Transverse colon (tissue), 3 donors: ENCODE measurements at regions not wholly inside any gene's neighbourhood (a gene's known extent, or its start where the extent isn't known, plus 50 kb on each side); places are given as distances from the start of the nearest gene placed in this dataset.

Experiments used
- EP300 ChIP-seq: sonication (generic); formaldehyde crosslinking; IDR thresholded peaks from one replicate; pipeline ENCODE4 v1.6.1; 2017; ENCODE audit warnings: antibody characterized with exemption, low read depth
- POLR2A ChIP-seq: fragments of 450-650 bp; IDR thresholded peaks from one replicate; pipeline ENCODE4 v1.6.1; 2016; ENCODE audit warnings: antibody characterized with exemption, mild to moderate bottlenecking, moderate library complexity
- TF ChIP-seq, protein P1 (sequence below), 5 experiments: fragments of 200-600 bp in 3 of 5; fragments of 450-650 bp in 2 of 5; sonication (generic) in 3 of 5; IDR thresholded peaks; 1 replicate in 2 of 5; 2 replicates in 3 of 5; pipeline ENCODE4 v1.5.1; 2016 to 2017; ENCODE audit warnings: antibody characterized with exemption in 5 of 5, inconsistent platforms in 3 of 5, mild to moderate bottlenecking in 2 of 5, moderate library complexity in 1 of 5

DNA sequence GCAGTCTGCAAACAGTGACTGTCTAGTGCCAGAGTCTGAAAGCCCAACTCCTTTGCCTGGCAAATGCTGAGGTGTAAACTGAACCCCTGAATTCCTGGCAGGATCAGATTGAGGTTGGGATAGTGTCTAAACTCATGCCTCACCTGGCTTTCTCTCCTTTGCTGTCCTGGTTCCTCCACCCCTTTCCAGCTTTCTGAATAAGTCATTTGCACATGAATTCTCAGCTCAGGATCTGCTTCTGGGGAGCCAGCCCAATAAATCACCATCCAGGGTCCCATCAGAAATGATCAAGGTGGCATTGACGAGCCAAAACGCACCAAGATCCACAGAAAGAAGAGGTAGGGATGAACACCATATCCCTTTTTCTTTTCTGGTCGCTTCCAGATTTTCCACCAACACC, 301.6 kb downstream of the LRFN2 start:
- TF ChIP-seq, protein P1, sequence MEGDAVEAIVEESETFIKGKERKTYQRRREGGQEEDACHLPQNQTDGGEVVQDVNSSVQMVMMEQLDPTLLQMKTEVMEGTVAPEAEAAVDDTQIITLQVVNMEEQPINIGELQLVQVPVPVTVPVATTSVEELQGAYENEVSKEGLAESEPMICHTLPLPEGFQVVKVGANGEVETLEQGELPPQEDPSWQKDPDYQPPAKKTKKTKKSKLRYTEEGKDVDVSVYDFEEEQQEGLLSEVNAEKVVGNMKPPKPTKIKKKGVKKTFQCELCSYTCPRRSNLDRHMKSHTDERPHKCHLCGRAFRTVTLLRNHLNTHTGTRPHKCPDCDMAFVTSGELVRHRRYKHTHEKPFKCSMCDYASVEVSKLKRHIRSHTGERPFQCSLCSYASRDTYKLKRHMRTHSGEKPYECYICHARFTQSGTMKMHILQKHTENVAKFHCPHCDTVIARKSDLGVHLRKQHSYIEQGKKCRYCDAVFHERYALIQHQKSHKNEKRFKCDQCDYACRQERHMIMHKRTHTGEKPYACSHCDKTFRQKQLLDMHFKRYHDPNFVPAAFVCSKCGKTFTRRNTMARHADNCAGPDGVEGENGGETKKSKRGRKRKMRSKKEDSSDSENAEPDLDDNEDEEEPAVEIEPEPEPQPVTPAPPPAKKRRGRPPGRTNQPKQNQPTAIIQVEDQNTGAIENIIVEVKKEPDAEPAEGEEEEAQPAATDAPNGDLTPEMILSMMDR (IDR thresholded peaks at IDR 0.05): no peak
- no peak for TF ChIP-seq EP300
- no peak for TF ChIP-seq POLR2A
